SK-N-SH (cell line): ENCODE measurements at regions not wholly inside any gene's neighbourhood (a gene's known extent, or its start where the extent isn't known, plus 50 kb on each side); places are given as distances from the start of the nearest gene placed in this dataset.

Experiments
- CTCF ChIA-PET: fragments of 300-600, 350-600 bp; formaldehyde crosslinking; extraction: SDS; loops from one replicate; lab custom pipeline; 2021; lab: Yijun Ruan, JAX
- POLR2A ChIA-PET: fragments of 350-600 bp; sonication (Branson Sonifier 250); formaldehyde crosslinking; extraction: SDS; loops from one replicate; lab custom pipeline; 2020; ENCODE audit warnings: antibody characterized with exemption, inconsistent platforms; lab: Yijun Ruan, JAX
- DNase-seq: peaks from one replicate; pipeline ENCODE4 v3.0.0; 2012
- H2AFZ ChIP-seq: fragments of 200-600 bp; sonication (generic); 2 replicates; pipeline ENCODE4 v1.8.1; 2016; ENCODE audit warnings: antibody characterized with exemption, mild to moderate bottlenecking, low read depth
- H3F3A ChIP-seq: fragments of 200-600 bp; sonication (generic); replicated peaks from 2 replicates; pipeline ENCODE3; 2016; ENCODE audit warnings: antibody characterized with exemption, mild to moderate bottlenecking; ENCODE audit not compliant: insufficient read depth
- H3K27ac ChIP-seq, 2 experiments: fragments of 200-500 bp in 1 of 2; fragments of 200-600 bp in 1 of 2; sonication (Bioruptor generic) in 1 of 2; sonication (generic), shearing (Covaris generic) in 1 of 2; 2 replicates each; pipeline versions ENCODE4 v1.5.1 to v1.6.1; 2014 to 2016; ENCODE audit warnings: low read depth in 2 of 2, inconsistent platforms in 1 of 2, low read length in 1 of 2, mild to moderate bottlenecking in 1 of 2, mixed read lengths in 1 of 2
- H3K27me3 ChIP-seq: fragments of 200-600 bp; sonication (generic), shearing (Covaris generic); 2 replicates; pipeline ENCODE4 v1.6.1; 2016; ENCODE audit warnings: mixed run types; ENCODE audit not compliant: insufficient read depth
- H3K36me3 ChIP-seq, 2 experiments: fragments of 200-500 bp in 1 of 2; fragments of 200-600 bp in 1 of 2; sonication (Bioruptor generic) in 1 of 2; sonication (generic) in 1 of 2; replicated peaks in 1 of 2; 2 replicates each; pipeline versions ENCODE3 to v1.5.1; 2014 to 2016; ENCODE audit warnings: low read length in 1 of 2, mild to moderate bottlenecking in 1 of 2; ENCODE audit not compliant: insufficient read depth in 2 of 2, control insufficient read depth in 1 of 2
- H3K4me1 ChIP-seq, 2 experiments: fragments of 200-500 bp in 1 of 2; fragments of 200-600 bp in 1 of 2; sonication (Bioruptor generic) in 1 of 2; sonication (generic), shearing (Covaris generic) in 1 of 2; 2 replicates each; pipeline versions ENCODE4 v1.5.1 to v1.6.1; 2014 to 2016; ENCODE audit warnings: low read depth in 1 of 2, low read length in 1 of 2, mixed run types in 1 of 2; ENCODE audit not compliant: insufficient read depth in 2 of 2, control insufficient read depth in 1 of 2
- H3K4me2 ChIP-seq: fragments of 200-600 bp; sonication (generic), shearing (Covaris generic); 2 replicates; pipeline ENCODE4 v1.6.1; 2017; ENCODE audit warnings: mixed run types
- H3K4me3 ChIP-seq, 2 experiments: fragments of 200-500 bp in 1 of 2; fragments of 200-600 bp in 1 of 2; sonication (Bioruptor generic) in 1 of 2; sonication (generic), shearing (Covaris generic) in 1 of 2; 2 replicates each; pipeline versions ENCODE4 v1.5.1 to v1.8.1; 2014 to 2016; ENCODE audit warnings: low read depth in 2 of 2, inconsistent platforms in 1 of 2, low read length in 1 of 2, mild to moderate bottlenecking in 1 of 2, mixed read lengths in 1 of 2, moderate library complexity in 1 of 2
- H3K79me2 ChIP-seq: fragments of 200-600 bp; sonication (generic); 2 replicates; pipeline ENCODE4 v1.8.1; 2017; ENCODE audit warnings: mild to moderate bottlenecking; ENCODE audit not compliant: insufficient read depth
- H3K9ac ChIP-seq: fragments of 200-600 bp; sonication (generic); 2 replicates; pipeline ENCODE4 v1.6.1; 2017; ENCODE audit warnings: mixed run types
- H3K9me2 ChIP-seq: fragments of 200-600 bp; sonication (generic); 2 replicates; pipeline ENCODE4 v1.6.1; 2017; ENCODE audit warnings: mixed run types
- H3K9me3 ChIP-seq: fragments of 200-600 bp; sonication (generic); 2 replicates; pipeline ENCODE4 v1.6.1; 2017; ENCODE audit warnings: mixed run types, mild to moderate bottlenecking, moderate library complexity
- H4K20me1 ChIP-seq: fragments of 200-600 bp; sonication (generic); 2 replicates; pipeline ENCODE4 v1.6.1; 2017; ENCODE audit warnings: mild to moderate bottlenecking, mixed run types; ENCODE audit not compliant: insufficient read depth
- CHD2 ChIP-seq: fragments of 150-350 bp; IDR thresholded peaks from 2 replicates; pipeline ENCODE4 v1.6.1; 2018; ENCODE audit warnings: low read length; ENCODE audit not compliant: partially characterized antibody
- ELF1 ChIP-seq: IDR thresholded peaks from 2 replicates; pipeline ENCODE4 v1.4.0; 2012
- FOXM1 ChIP-seq: IDR thresholded peaks from 2 replicates; pipeline ENCODE4 v1.4.0; 2012; ENCODE audit warnings: low read depth, mild to moderate bottlenecking
- GATA2 ChIP-seq: sonication (generic); formaldehyde crosslinking; IDR thresholded peaks from 2 replicates; pipeline ENCODE4 v1.5.0; 2020; ENCODE audit warnings: mild to moderate bottlenecking, missing genetic modification reagents
- JUND ChIP-seq: IDR thresholded peaks from 2 replicates; pipeline ENCODE4 v1.4.0; 2012
- MAX ChIP-seq: IDR thresholded peaks from 2 replicates; pipeline ENCODE4 v1.4.0; 2012; ENCODE audit warnings: low read depth
- MEF2A ChIP-seq: IDR thresholded peaks from 2 replicates; pipeline ENCODE4 v1.4.0; 2012; ENCODE audit warnings: low read depth, borderline replicate concordance
- MXI1 ChIP-seq: IDR thresholded peaks from 2 replicates; pipeline ENCODE4 v1.6.1; 2012; ENCODE audit warnings: mild to moderate bottlenecking, low read depth, low read length, improper control_type of control experiment
- NFIC ChIP-seq: IDR thresholded peaks from 2 replicates; pipeline ENCODE4 v1.4.0; 2012; ENCODE audit warnings: borderline replicate concordance
- NRF1 ChIP-seq: IDR thresholded peaks from 2 replicates; pipeline ENCODE4 v1.6.1; 2012; ENCODE audit warnings: low read depth, mild to moderate bottlenecking, low read length
- POLR2AphosphoS5 ChIP-seq: IDR thresholded peaks from 2 replicates; pipeline ENCODE4 v1.6.1; 2012; ENCODE audit warnings: low read depth, low read length
- SIN3A ChIP-seq: IDR thresholded peaks from 2 replicates; pipeline ENCODE4 v1.6.1; 2012; ENCODE audit warnings: low read depth, mild to moderate bottlenecking, low read length, moderate library complexity, borderline replicate concordance
- SMC3 ChIP-seq: IDR thresholded peaks from 2 replicates; pipeline ENCODE4 v1.6.1; 2012; ENCODE audit warnings: low read depth, low read length, improper control_type of control experiment
- TAF1 ChIP-seq: IDR thresholded peaks from 2 replicates; pipeline ENCODE4 v1.6.1; 2012; ENCODE audit warnings: low read depth, mild to moderate bottlenecking, low read length, moderate library complexity, borderline replicate concordance
- WGBS: methylation state at CpG from one replicate; pipeline ENCODE4 v1.1.6; 2017; ENCODE audit warnings: low lambda C conversion rate; 5-methylcytosine and 5-hydroxymethylcytosine counted together
- TF ChIP-seq, protein P1 (sequence below): IDR thresholded peaks from 2 replicates; pipeline ENCODE4 v1.6.1; 2012; ENCODE audit warnings: mild to moderate bottlenecking, low read depth, low read length, moderate library complexity
- TF ChIP-seq, protein P2 (sequence below): fragments of 200-600 bp; sonication (generic); IDR thresholded peaks from 2 replicates; pipeline ENCODE4 v1.6.1; 2017; ENCODE audit warnings: antibody characterized with exemption, mild to moderate bottlenecking, moderate library complexity
- TF ChIP-seq, protein P3 (sequence below): IDR thresholded peaks from 2 replicates; pipeline ENCODE4 v1.4.0; 2012; ENCODE audit warnings: low read depth, borderline replicate concordance
- TF ChIP-seq, protein P4 (sequence below): IDR thresholded peaks from 2 replicates; pipeline ENCODE4; 2012
- TF ChIP-seq, protein P5 (sequence below): fragments of 150-350 bp; IDR thresholded peaks from 2 replicates; pipeline ENCODE4 v1.6.1; 2017; ENCODE audit warnings: antibody characterized with exemption, low read length, low read depth, borderline replicate concordance

DNA sequence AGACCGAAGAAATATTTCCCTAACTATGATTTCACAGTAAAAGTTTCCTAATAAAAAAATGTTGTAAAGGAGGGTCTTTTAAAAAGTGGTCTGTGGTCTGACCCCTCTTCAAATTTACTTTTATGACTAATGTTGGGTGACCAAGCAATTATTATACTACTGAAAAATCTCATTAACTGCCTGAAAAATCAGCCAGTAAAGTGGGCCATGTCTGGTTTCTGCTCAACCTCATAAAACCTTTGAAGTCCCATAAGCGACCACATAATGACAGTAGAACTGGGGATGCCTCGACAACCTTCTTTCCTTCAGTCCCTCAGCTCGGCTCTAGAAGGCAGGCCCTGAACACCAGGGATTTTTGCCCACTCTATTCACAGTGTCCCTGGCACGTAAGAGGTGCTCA lies 434.3 kb downstream of the EFNB2 start:
- POLR2A ChIA-PET, result no interaction called here
- Histone ChIP-seq H3F3A (peaks cover 13% of the 10 kb centered on the region), H3K36me3 (no peaks in the 10 kb centered on the region), H2AFZ (no peak overlapping the region), H3K9me3 (no peaks in the 10 kb centered on the region), H3K27ac (no peak overlapping the region), H3K4me3 (no peak overlapping the region), H3K79me2 (no peaks in the 10 kb centered on the region), H3K4me1 (peaks cover 2 to 16% of the 10 kb centered on the region in 2 experiments), H3K9me2 (no peaks in the 10 kb centered on the region), H4K20me1 (no peaks in the 10 kb centered on the region), H3K9ac (no peak overlapping the region), H3K27me3 (no peaks in the 10 kb centered on the region), H3K4me2 (no peak overlapping the region)
- CTCF ChIA-PET, result no interaction called here
- 87% methylated on average over 5 of the region's 5 CpGs for WGBS
- TF ChIP-seq, protein P1, sequence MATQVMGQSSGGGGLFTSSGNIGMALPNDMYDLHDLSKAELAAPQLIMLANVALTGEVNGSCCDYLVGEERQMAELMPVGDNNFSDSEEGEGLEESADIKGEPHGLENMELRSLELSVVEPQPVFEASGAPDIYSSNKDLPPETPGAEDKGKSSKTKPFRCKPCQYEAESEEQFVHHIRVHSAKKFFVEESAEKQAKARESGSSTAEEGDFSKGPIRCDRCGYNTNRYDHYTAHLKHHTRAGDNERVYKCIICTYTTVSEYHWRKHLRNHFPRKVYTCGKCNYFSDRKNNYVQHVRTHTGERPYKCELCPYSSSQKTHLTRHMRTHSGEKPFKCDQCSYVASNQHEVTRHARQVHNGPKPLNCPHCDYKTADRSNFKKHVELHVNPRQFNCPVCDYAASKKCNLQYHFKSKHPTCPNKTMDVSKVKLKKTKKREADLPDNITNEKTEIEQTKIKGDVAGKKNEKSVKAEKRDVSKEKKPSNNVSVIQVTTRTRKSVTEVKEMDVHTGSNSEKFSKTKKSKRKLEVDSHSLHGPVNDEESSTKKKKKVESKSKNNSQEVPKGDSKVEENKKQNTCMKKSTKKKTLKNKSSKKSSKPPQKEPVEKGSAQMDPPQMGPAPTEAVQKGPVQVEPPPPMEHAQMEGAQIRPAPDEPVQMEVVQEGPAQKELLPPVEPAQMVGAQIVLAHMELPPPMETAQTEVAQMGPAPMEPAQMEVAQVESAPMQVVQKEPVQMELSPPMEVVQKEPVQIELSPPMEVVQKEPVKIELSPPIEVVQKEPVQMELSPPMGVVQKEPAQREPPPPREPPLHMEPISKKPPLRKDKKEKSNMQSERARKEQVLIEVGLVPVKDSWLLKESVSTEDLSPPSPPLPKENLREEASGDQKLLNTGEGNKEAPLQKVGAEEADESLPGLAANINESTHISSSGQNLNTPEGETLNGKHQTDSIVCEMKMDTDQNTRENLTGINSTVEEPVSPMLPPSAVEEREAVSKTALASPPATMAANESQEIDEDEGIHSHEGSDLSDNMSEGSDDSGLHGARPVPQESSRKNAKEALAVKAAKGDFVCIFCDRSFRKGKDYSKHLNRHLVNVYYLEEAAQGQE, result no peak
- TF ChIP-seq CHD2 (no peak), POLR2AphosphoS5 (no peak), FOXM1 (no peak), NFIC (no peak), JUND (no peak), MAX (no peak), TAF1 (no peak), GATA2 (CRISPR knock-in tag) (no peak), SIN3A (no peak), SMC3 (no peak), MXI1 (no peak), MEF2A (no peak), ELF1 (no peak), NRF1 (no peak)
- TF ChIP-seq, protein P2, sequence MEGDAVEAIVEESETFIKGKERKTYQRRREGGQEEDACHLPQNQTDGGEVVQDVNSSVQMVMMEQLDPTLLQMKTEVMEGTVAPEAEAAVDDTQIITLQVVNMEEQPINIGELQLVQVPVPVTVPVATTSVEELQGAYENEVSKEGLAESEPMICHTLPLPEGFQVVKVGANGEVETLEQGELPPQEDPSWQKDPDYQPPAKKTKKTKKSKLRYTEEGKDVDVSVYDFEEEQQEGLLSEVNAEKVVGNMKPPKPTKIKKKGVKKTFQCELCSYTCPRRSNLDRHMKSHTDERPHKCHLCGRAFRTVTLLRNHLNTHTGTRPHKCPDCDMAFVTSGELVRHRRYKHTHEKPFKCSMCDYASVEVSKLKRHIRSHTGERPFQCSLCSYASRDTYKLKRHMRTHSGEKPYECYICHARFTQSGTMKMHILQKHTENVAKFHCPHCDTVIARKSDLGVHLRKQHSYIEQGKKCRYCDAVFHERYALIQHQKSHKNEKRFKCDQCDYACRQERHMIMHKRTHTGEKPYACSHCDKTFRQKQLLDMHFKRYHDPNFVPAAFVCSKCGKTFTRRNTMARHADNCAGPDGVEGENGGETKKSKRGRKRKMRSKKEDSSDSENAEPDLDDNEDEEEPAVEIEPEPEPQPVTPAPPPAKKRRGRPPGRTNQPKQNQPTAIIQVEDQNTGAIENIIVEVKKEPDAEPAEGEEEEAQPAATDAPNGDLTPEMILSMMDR, result no peak
- TF ChIP-seq, protein P3, sequence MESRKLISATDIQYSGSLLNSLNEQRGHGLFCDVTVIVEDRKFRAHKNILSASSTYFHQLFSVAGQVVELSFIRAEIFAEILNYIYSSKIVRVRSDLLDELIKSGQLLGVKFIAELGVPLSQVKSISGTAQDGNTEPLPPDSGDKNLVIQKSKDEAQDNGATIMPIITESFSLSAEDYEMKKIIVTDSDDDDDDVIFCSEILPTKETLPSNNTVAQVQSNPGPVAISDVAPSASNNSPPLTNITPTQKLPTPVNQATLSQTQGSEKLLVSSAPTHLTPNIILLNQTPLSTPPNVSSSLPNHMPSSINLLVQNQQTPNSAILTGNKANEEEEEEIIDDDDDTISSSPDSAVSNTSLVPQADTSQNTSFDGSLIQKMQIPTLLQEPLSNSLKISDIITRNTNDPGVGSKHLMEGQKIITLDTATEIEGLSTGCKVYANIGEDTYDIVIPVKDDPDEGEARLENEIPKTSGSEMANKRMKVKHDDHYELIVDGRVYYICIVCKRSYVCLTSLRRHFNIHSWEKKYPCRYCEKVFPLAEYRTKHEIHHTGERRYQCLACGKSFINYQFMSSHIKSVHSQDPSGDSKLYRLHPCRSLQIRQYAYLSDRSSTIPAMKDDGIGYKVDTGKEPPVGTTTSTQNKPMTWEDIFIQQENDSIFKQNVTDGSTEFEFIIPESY, result no peak
- TF ChIP-seq, protein P4, sequence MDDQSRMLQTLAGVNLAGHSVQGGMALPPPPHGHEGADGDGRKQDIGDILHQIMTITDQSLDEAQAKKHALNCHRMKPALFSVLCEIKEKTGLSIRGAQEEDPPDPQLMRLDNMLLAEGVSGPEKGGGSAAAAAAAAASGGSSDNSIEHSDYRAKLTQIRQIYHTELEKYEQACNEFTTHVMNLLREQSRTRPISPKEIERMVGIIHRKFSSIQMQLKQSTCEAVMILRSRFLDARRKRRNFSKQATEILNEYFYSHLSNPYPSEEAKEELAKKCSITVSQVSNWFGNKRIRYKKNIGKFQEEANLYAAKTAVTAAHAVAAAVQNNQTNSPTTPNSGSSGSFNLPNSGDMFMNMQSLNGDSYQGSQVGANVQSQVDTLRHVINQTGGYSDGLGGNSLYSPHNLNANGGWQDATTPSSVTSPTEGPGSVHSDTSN, result no peak
- TF ChIP-seq, protein P5, sequence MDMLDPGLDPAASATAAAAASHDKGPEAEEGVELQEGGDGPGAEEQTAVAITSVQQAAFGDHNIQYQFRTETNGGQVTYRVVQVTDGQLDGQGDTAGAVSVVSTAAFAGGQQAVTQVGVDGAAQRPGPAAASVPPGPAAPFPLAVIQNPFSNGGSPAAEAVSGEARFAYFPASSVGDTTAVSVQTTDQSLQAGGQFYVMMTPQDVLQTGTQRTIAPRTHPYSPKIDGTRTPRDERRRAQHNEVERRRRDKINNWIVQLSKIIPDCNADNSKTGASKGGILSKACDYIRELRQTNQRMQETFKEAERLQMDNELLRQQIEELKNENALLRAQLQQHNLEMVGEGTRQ, result no peak
- no peak for DNase-seq
